ENCODE measurements at regions not wholly inside any gene's neighbourhood (a gene's known extent, or its start where the extent isn't known, plus 50 kb on each side); places are given as distances from the start of the nearest gene placed in this dataset.

GRCh38 chr7:96833676-96834453 is 124.2 kb upstream of the SEM1 start (continued):
- TF ChIP-seq ZBTB37 (CRISPR knock-in tag; IDR thresholded peaks at IDR 0.05) (no peak), HDAC2 (CRISPR knock-in tag; IDR thresholded peaks at IDR 0.05) (peak; percentile 22; the same call in 1 of the 2 replicates), ATF3 (CRISPR knock-in tag; IDR thresholded peaks at IDR 0.05) (peak; percentile 92), JUN (CRISPR knock-in tag; IDR thresholded peaks at IDR 0.05) (peak; percentile 75; the same call in 1 of the 2 replicates), HDAC1 (CRISPR knock-in tag; IDR thresholded peaks at IDR 0.05) (no peak; the same call in 1 of the 2 replicates), ZGPAT (CRISPR knock-in tag; IDR thresholded peaks at IDR 0.05) (peak; percentile 81), ZNF83 (CRISPR knock-in tag; IDR thresholded peaks at IDR 0.05; ENCODE audit: borderline replicate concordance) (no peak), PLSCR1 (CRISPR knock-in tag; IDR thresholded peaks at IDR 0.05; ENCODE audit: borderline replicate concordance) (no peak), ARID5B (CRISPR knock-in tag; IDR thresholded peaks at IDR 0.05) (peak; percentile 97), HHEX (CRISPR knock-in tag; IDR thresholded peaks at IDR 0.05) (0 out of 2 replicates have a peak, but pooled peaks have one; percentile 48), KLF16 (CRISPR knock-in tag; IDR thresholded peaks at IDR 0.05) (peak in 1 of 2 experiments; percentile 55; a peak in 2 of 4 replicates), ATF4 (CRISPR knock-in tag; IDR thresholded peaks at IDR 0.05) (peak in 1 of 2 experiments; percentile 98; a peak in 2 of 4 replicates), THRA (CRISPR knock-in tag; IDR thresholded peaks at IDR 0.05; ENCODE audit: borderline replicate concordance) (peak; percentile 86; the same call in 1 of the 2 replicates), CREB1 (IDR thresholded peaks at IDR 0.05) (no peak), CREB1 (CRISPR knock-in tag; IDR thresholded peaks at IDR 0.05) (0 out of 2 replicates have a peak, but pooled peaks have one; percentile 16), FOXO1 (CRISPR knock-in tag; IDR thresholded peaks at IDR 0.05) (peak; percentile 50; the same call in 1 of the 2 replicates), ZNF878 (CRISPR knock-in tag; IDR thresholded peaks at IDR 0.05) (peak; percentile 55; the same call in 1 of the 2 replicates), ZNF746 (CRISPR knock-in tag; IDR thresholded peaks at IDR 0.05) (no peak), KAT8 (CRISPR knock-in tag; IDR thresholded peaks at IDR 0.05) (peak; percentile 56; the same call in 1 of the 2 replicates)
